Panc1 (cell line): ENCODE measurements at regions not wholly inside any gene's neighbourhood (a gene's known extent, or its start where the extent isn't known, plus 50 kb on each side); places are given as distances from the start of the nearest gene placed in this dataset.

Experiments
- ATAC-seq: fragments of 200-7000 bp; cut with Tn5 transposase; 2 replicates; pipeline ENCODE4 v1.9.1; 2020; ENCODE audit warnings: mild to moderate bottlenecking, moderate library complexity
- BruUV-seq: library from RNA; stranded (reverse); fragments of 400-500 nt; replicated peaks from 2 replicates; lab custom pipeline; 2021; lab: Mats Ljungman, UMichigan
- CTCF ChIA-PET: fragments of 300-600 bp; sonication (Branson Sonifier 250); formaldehyde crosslinking; loops from one replicate; lab custom pipeline; 2022; ENCODE audit warnings: antibody characterized with exemption; lab: Charles Lee
- POLR2A ChIA-PET: fragments of 300-600 bp; sonication (Branson Sonifier 250); formaldehyde crosslinking; loops from one replicate; lab custom pipeline; 2022; ENCODE audit warnings: antibody characterized with exemption; lab: Charles Lee
- DNase-seq: peaks from one replicate; pipeline ENCODE4 v3.0.0-alpha.2; 2010; ENCODE audit warnings: low read depth, low spot score
- H3K27ac ChIP-seq: 2 replicates; pipeline ENCODE4 v1.5.1; 2011; ENCODE audit warnings: mild to moderate bottlenecking, low read length, inconsistent platforms
- H3K27me3 ChIP-seq: fragments of 200-500 bp; sonication (Bioruptor generic); 2 replicates; pipeline ENCODE4 v1.6.0; 2014; ENCODE audit warnings: low read length, inconsistent platforms; ENCODE audit not compliant: control insufficient read depth, insufficient read depth
- H3K36me3 ChIP-seq: fragments of 200-500 bp; sonication (Bioruptor generic); 2 replicates; pipeline ENCODE4 v1.5.1; 2014; ENCODE audit warnings: inconsistent platforms, mild to moderate bottlenecking, low read length, moderate library complexity; ENCODE audit not compliant: control insufficient read depth, insufficient read depth
- H3K4me1 ChIP-seq: 2 replicates; pipeline ENCODE4 v1.5.1; 2011; ENCODE audit warnings: inconsistent platforms, mild to moderate bottlenecking, low read length, moderate library complexity; ENCODE audit not compliant: control insufficient read depth, insufficient read depth
- H3K4me3 ChIP-seq, 2 experiments: 2 replicates each; pipeline ENCODE4 v1.5.1; 2011 to 2012; ENCODE audit warnings: low read depth in 2 of 2, low read length in 2 of 2, mild to moderate bottlenecking in 2 of 2, inconsistent platforms in 1 of 2, moderate library complexity in 1 of 2
- H3K9me3 ChIP-seq: fragments of 200-500 bp; sonication (Bioruptor generic); 2 replicates; pipeline ENCODE4 v1.5.1; 2014; ENCODE audit warnings: low read depth, mild to moderate bottlenecking, inconsistent platforms, low read length, moderate library complexity; ENCODE audit not compliant: control insufficient read depth, insufficient read depth
- POLR2AphosphoS5 ChIP-seq: IDR thresholded peaks from 2 replicates; pipeline ENCODE4 v1.6.1; 2012; ENCODE audit warnings: mild to moderate bottlenecking, low read depth, low read length, moderate library complexity
- SIN3A ChIP-seq: IDR thresholded peaks from 2 replicates; pipeline ENCODE4 v1.6.1; 2012; ENCODE audit warnings: low read depth, mild to moderate bottlenecking, low read length, moderate library complexity, borderline replicate concordance; ENCODE audit not compliant: insufficient read depth
- TCF7L2 ChIP-seq: IDR thresholded peaks from 2 replicates; pipeline ENCODE4 v1.6.1; 2011; ENCODE audit warnings: mild to moderate bottlenecking, low read depth, low read length, inconsistent platforms
- in situ Hi-C: cut with HindIII; loops from 2 replicates; pipeline ENCODE4 v1.10.0; 2016; ENCODE audit warnings: low sequenced_read_pairs, low pct_unique_long_range_greater_than_20kb
- intact Hi-C: fragments of 100-400 bp; cut with micrococcal nuclease; formaldehyde crosslinking; loops from one replicate; pipeline ENCODE4 v1.10.0; 2022; ENCODE audit not compliant: unreplicated experiment
- TF ChIP-seq, protein P1 (sequence below), 2 experiments: IDR thresholded peaks; 2 replicates each; pipeline ENCODE4 v1.6.1; 2011 to 2012; ENCODE audit warnings: low read depth in 2 of 2, control low read depth in 1 of 2, low read length in 1 of 2, mild to moderate bottlenecking in 1 of 2, moderate library complexity in 1 of 2; ENCODE audit not compliant: insufficient read depth in 1 of 2
- TF ChIP-seq, protein P2 (sequence below): fragments of 450-650 bp; IDR thresholded peaks from 2 replicates; pipeline ENCODE4 v1.5.1; 2017; ENCODE audit warnings: mild to moderate bottlenecking

DNA sequence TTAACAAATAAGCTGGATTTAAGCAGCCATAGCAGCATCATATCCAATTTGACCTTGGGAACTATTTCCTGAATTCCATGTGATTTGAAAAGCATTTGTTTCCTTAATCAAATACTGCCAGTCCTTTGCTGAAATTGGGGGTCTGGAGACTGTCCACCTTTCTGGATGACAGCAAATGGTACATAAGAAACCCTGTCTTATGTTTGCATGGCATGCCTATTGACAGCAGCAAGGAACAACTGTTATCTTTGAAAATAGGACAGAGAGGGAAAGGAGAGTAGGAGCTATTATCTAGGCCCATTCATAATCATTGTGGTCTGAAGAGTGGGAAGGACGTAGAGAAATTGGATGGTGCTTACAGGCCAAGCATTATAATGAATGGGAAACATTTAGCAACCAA is 129.2 kb upstream of the CTNNA2 start:
- ATAC-seq (no peak), DNase-seq (no peak)
- no TSS peak for BruUV-seq
- ChIA-PET POLR2A (interaction anchor here (0.5 kb wide), 1 partner anchor 14 kb away, joined by 4 read pairs; no protein-coding TSS in a partner anchor), CTCF (no interaction called here)
- in situ Hi-C loops: no loop called here
- no peak overlapping the region for H3K27ac ChIP-seq
- H3K9me3 ChIP-seq: no peaks in the 10 kb centered on the region
- no peak overlapping the region for H3K4me3 ChIP-seq
- TF ChIP-seq SIN3A (no peak), POLR2AphosphoS5 (no peak), TCF7L2 (no peak)
- TF ChIP-seq, protein P1, sequence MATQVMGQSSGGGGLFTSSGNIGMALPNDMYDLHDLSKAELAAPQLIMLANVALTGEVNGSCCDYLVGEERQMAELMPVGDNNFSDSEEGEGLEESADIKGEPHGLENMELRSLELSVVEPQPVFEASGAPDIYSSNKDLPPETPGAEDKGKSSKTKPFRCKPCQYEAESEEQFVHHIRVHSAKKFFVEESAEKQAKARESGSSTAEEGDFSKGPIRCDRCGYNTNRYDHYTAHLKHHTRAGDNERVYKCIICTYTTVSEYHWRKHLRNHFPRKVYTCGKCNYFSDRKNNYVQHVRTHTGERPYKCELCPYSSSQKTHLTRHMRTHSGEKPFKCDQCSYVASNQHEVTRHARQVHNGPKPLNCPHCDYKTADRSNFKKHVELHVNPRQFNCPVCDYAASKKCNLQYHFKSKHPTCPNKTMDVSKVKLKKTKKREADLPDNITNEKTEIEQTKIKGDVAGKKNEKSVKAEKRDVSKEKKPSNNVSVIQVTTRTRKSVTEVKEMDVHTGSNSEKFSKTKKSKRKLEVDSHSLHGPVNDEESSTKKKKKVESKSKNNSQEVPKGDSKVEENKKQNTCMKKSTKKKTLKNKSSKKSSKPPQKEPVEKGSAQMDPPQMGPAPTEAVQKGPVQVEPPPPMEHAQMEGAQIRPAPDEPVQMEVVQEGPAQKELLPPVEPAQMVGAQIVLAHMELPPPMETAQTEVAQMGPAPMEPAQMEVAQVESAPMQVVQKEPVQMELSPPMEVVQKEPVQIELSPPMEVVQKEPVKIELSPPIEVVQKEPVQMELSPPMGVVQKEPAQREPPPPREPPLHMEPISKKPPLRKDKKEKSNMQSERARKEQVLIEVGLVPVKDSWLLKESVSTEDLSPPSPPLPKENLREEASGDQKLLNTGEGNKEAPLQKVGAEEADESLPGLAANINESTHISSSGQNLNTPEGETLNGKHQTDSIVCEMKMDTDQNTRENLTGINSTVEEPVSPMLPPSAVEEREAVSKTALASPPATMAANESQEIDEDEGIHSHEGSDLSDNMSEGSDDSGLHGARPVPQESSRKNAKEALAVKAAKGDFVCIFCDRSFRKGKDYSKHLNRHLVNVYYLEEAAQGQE (IDR thresholded peaks at IDR 0.05; ENCODE audit: insufficient read depth in 1 of 2, low read depth in 2 of 2, low read length in 1 of 2): no peak
- TF ChIP-seq, protein P2, sequence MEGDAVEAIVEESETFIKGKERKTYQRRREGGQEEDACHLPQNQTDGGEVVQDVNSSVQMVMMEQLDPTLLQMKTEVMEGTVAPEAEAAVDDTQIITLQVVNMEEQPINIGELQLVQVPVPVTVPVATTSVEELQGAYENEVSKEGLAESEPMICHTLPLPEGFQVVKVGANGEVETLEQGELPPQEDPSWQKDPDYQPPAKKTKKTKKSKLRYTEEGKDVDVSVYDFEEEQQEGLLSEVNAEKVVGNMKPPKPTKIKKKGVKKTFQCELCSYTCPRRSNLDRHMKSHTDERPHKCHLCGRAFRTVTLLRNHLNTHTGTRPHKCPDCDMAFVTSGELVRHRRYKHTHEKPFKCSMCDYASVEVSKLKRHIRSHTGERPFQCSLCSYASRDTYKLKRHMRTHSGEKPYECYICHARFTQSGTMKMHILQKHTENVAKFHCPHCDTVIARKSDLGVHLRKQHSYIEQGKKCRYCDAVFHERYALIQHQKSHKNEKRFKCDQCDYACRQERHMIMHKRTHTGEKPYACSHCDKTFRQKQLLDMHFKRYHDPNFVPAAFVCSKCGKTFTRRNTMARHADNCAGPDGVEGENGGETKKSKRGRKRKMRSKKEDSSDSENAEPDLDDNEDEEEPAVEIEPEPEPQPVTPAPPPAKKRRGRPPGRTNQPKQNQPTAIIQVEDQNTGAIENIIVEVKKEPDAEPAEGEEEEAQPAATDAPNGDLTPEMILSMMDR: no peak
- H3K36me3 ChIP-seq: no peaks in the 10 kb centered on the region
- no peaks in the 10 kb centered on the region for H3K4me1 ChIP-seq
- no peaks in the 10 kb centered on the region for H3K27me3 ChIP-seq
- intact Hi-C loops: no loop called here

DNA sequence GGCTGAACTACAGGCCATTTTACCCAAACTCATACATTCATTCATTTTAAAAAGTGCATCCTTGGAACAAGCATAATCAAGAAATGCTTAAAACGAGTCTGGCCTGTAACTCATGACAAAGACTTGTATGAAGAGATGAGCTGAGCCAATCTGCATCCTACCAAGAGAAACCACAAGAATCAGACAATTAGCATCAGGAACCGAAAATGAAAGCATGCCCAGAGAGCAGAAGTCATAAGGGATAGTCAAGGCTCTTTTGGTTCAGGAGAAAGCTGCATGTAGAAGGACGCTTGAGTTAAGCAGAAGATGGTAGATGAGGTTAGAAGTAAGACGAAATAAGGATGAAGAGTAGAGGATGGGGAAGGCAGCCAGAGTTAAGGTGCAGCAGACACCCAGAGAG is 137.0 kb upstream of the CTNNA2 start:
- no peaks in the 10 kb centered on the region for H3K27me3 ChIP-seq
- intact Hi-C loops (no loop called here), in situ Hi-C loops (no loop called here)
- ATAC-seq: no peak
- no peaks in the 10 kb centered on the region for H3K4me1 ChIP-seq
- H3K4me3 ChIP-seq: no peak overlapping the region
- peaks cover 2% of the 10 kb centered on the region; the same call in 1 of the 2 replicates for H3K9me3 ChIP-seq
- BruUV-seq: no TSS peak
- DNase-seq: no peak
- ChIA-PET CTCF (no interaction called here), POLR2A (no interaction called here)
- no peak overlapping the region for H3K27ac ChIP-seq
- no peaks in the 10 kb centered on the region for H3K36me3 ChIP-seq
- TF ChIP-seq, protein P1 (IDR thresholded peaks at IDR 0.05; ENCODE audit: insufficient read depth in 1 of 2, low read depth in 2 of 2, low read length in 1 of 2): no peak
- no peak for TF ChIP-seq SIN3A
- TF ChIP-seq, protein P2: no peak
- TF ChIP-seq POLR2AphosphoS5: no peak
- no peak for TF ChIP-seq TCF7L2
